PC-9 (cell line): ENCODE measurements at regions not wholly inside any gene's neighbourhood (a gene's known extent, or its start where the extent isn't known, plus 50 kb on each side); places are given as distances from the start of the nearest gene placed in this dataset.

Source experiments
- CTCF ChIP-seq: fragments of 200-600 bp; sonication (generic); conservative IDR thresholded peaks from 2 replicates; pipeline ENCODE4 v1.6.1; 2017; ENCODE audit warnings: mixed run types, antibody characterized with exemption, mild to moderate bottlenecking, moderate library complexity
- EZH2 ChIP-seq: fragments of 200-600 bp; sonication (generic); IDR thresholded peaks from 2 replicates; pipeline ENCODE4 v1.8.0; 2017; ENCODE audit warnings: antibody characterized with exemption, low read depth

GRCh38 chr5:159448841-159449407, 118.6 kb upstream of the IL12B start:
- TF ChIP-seq CTCF (no peak), EZH2 (no peak)
